ENCODE measurements at regions not wholly inside any gene's neighbourhood (a gene's known extent, or its start where the extent isn't known, plus 50 kb on each side); places are given as distances from the start of the nearest gene placed in this dataset.

DNA sequence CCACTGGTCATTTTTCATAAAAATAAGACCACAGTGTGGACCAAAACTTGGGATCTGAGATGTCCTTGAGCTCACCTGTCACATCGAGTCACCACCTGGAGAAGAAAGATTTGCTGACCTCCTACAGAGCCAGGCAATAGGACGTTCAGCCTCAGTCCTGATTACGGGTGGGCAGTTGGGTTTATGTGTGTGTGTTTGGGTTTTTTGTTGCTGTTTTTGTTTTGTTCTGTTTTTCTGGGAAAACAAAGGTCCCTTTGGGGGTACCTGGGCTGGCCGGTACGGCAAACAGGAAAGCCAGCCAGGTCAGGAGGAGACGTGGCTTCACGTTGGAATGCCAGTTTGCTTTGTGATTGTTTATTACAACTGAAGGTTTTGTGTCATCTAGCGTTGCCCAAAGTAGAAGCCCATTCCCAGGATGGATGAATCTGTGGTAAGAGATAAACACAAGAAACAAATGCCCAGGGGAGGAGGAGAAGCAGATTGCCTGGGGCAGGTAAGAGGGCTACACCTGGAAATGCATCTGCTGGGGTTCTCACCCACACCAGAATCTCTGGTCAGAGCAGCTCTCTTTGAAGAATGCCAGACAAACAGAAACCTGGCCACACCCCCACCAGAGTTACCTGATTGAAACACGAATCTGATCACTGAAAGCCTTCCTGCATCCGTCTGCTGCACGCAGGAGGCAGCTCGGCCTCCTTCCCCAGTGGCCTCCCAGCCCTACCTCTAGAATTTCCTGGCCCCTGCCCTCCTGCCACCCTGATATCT, 100.1 kb upstream of the DIO3 start:
- TF ChIP-seq, protein P1, sequence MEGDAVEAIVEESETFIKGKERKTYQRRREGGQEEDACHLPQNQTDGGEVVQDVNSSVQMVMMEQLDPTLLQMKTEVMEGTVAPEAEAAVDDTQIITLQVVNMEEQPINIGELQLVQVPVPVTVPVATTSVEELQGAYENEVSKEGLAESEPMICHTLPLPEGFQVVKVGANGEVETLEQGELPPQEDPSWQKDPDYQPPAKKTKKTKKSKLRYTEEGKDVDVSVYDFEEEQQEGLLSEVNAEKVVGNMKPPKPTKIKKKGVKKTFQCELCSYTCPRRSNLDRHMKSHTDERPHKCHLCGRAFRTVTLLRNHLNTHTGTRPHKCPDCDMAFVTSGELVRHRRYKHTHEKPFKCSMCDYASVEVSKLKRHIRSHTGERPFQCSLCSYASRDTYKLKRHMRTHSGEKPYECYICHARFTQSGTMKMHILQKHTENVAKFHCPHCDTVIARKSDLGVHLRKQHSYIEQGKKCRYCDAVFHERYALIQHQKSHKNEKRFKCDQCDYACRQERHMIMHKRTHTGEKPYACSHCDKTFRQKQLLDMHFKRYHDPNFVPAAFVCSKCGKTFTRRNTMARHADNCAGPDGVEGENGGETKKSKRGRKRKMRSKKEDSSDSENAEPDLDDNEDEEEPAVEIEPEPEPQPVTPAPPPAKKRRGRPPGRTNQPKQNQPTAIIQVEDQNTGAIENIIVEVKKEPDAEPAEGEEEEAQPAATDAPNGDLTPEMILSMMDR (IDR thresholded peaks at IDR 0.05; ENCODE audit: borderline replicate concordance, extremely low read depth, low read length, poor library complexity, severe bottlenecking): no peak
- no peak for TF ChIP-seq EZH2 (IDR thresholded peaks at IDR 0.05; ENCODE audit: borderline replicate concordance, low read depth, low read length, severe bottlenecking)
